ENCODE measurements at regions not wholly inside any gene's neighbourhood (a gene's known extent, or its start where the extent isn't known, plus 50 kb on each side); places are given as distances from the start of the nearest gene placed in this dataset.

DNA sequence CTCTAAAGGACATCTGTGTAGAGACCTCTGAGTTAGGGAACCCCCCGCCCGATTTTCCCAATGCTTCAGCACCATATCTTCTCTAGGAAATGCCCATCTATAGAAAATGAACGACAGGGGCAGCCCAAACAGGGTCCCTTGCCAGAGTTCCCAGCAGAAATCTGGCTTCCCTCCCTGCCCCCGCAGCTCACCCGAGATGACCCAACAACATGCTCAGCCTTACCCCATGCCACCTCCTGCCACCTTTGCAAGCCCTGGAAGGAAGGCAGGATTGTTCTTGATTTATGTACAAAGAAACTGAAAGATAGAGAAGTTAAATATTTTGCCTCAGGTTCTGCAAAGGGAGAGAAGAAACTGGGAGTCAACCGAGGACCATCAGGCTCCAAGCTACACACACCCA lies 105.6 kb upstream of the UQCRFS1 start:
- no peak for DNase-seq
- no peaks in the 10 kb centered on the region for H3K36me3 ChIP-seq (replicated peaks in 1 of 2; ENCODE audit: control extremely low read depth in 1 of 2, control insufficient read depth in 1 of 2, extremely low read depth in 1 of 2, insufficient read depth in 2 of 2, low read length in 1 of 2)
- no peaks in the 10 kb centered on the region for H4K20me1 ChIP-seq (ENCODE audit: control insufficient read depth, insufficient read depth, low read length, poor library complexity, severe bottlenecking)
- Mint-ChIP-seq H3K27me3 (peaks cover 3% of the 10 kb centered on the region), H3K4me1 (no peaks in the 10 kb centered on the region), H3K4me3 (no peak overlapping the region), H3K27ac (no peak overlapping the region), H3K9me3 (ENCODE audit: insufficient read depth) (no peaks in the 10 kb centered on the region)
- H3K4me2 ChIP-seq (replicated peaks; ENCODE audit: low read depth, low read length, poor library complexity, severe bottlenecking): no peak overlapping the region
- H3K4me1 ChIP-seq (ENCODE audit: control insufficient read depth in 2 of 2, insufficient read depth in 2 of 2, low read length in 2 of 2): no peaks in the 10 kb centered on the region
- 73% methylated on average over 3 of the region's 6 CpGs for WGBS (ENCODE audit: insufficient coverage)
- intact Hi-C loops (cut with micrococcal nuclease): no loop called here
- no peak overlapping the region for H3K27ac ChIP-seq (ENCODE audit: low read length in 2 of 2)
- no peak for ATAC-seq (ENCODE audit: low read depth)
- no peak for TF ChIP-seq EZH2 (IDR thresholded peaks at IDR 0.05; ENCODE audit: borderline replicate concordance, insufficient read depth, low read depth, low read length, poor library complexity, severe bottlenecking)
- TF ChIP-seq, protein P1, sequence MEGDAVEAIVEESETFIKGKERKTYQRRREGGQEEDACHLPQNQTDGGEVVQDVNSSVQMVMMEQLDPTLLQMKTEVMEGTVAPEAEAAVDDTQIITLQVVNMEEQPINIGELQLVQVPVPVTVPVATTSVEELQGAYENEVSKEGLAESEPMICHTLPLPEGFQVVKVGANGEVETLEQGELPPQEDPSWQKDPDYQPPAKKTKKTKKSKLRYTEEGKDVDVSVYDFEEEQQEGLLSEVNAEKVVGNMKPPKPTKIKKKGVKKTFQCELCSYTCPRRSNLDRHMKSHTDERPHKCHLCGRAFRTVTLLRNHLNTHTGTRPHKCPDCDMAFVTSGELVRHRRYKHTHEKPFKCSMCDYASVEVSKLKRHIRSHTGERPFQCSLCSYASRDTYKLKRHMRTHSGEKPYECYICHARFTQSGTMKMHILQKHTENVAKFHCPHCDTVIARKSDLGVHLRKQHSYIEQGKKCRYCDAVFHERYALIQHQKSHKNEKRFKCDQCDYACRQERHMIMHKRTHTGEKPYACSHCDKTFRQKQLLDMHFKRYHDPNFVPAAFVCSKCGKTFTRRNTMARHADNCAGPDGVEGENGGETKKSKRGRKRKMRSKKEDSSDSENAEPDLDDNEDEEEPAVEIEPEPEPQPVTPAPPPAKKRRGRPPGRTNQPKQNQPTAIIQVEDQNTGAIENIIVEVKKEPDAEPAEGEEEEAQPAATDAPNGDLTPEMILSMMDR (IDR thresholded peaks at IDR 0.05): no peak
- H3K9me3 ChIP-seq (ENCODE audit: control extremely low read depth in 1 of 3, control insufficient read depth in 2 of 3, insufficient read depth in 1 of 3, low read length in 2 of 3): peaks cover 0 to 6% (median 0%) of the 10 kb centered on the region in 3 donors
- POLR2A ChIA-PET: no interaction called here
- H3K27me3 ChIP-seq (replicated peaks in 1 of 4; ENCODE audit: control extremely low read depth in 1 of 4, control insufficient read depth in 3 of 4, insufficient read depth in 4 of 4, low read length in 3 of 4): no peaks in the 10 kb centered on the region
- H2AFZ ChIP-seq (ENCODE audit: insufficient read depth, low read depth, low read length, poor library complexity, severe bottlenecking): no peak overlapping the region
- CTCF ChIA-PET: no interaction called here
- H3K4me3 ChIP-seq (ENCODE audit: control extremely low read depth in 1 of 5, extremely low read depth in 1 of 5, insufficient read depth in 1 of 5, low read depth in 2 of 5, low read length in 4 of 5): no peak overlapping the region
- no peak overlapping the region for H3K9ac ChIP-seq (ENCODE audit: low read length)
- no peaks in the 10 kb centered on the region for H3K79me2 ChIP-seq (ENCODE audit: control insufficient read depth, insufficient read depth, low read length)

DNA sequence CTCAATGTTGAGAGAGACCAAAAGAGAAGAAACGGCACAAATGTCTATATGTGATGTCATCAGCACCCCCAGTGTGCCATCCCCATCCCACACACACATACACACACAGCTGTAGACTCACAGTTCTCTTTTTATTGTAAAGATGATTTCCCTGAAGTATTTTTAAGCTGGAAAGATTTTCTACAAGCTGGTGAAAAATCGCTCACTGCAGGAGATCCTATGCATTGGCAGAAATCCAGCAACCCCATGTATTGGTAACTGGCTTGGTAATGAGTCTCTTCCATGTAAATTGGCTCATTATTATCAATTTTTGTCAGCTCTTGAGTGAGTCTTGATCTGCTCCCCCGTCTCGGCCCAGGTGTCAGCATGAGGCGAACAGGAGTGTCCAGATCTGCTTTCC lies 107.1 kb upstream of the UQCRFS1 start:
- Histone ChIP-seq H2AFZ (ENCODE audit: insufficient read depth, low read depth, low read length, poor library complexity, severe bottlenecking) (no peak overlapping the region), H3K27me3 (replicated peaks in 1 of 4; ENCODE audit: control extremely low read depth in 1 of 4, control insufficient read depth in 3 of 4, insufficient read depth in 4 of 4, low read length in 3 of 4) (no peaks in the 10 kb centered on the region), H3K4me1 (ENCODE audit: control insufficient read depth in 2 of 2, insufficient read depth in 2 of 2, low read length in 2 of 2) (no peaks in the 10 kb centered on the region), H3K27ac (ENCODE audit: low read length in 2 of 2) (no peak overlapping the region), H3K36me3 (replicated peaks in 1 of 2; ENCODE audit: control extremely low read depth in 1 of 2, control insufficient read depth in 1 of 2, extremely low read depth in 1 of 2, insufficient read depth in 2 of 2, low read length in 1 of 2) (no peaks in the 10 kb centered on the region), H3K79me2 (ENCODE audit: control insufficient read depth, insufficient read depth, low read length) (no peaks in the 10 kb centered on the region), H3K9ac (ENCODE audit: low read length) (no peak overlapping the region), H3K4me3 (ENCODE audit: control extremely low read depth in 1 of 5, extremely low read depth in 1 of 5, insufficient read depth in 1 of 5, low read depth in 2 of 5, low read length in 4 of 5) (no peak overlapping the region), H3K4me2 (replicated peaks; ENCODE audit: low read depth, low read length, poor library complexity, severe bottlenecking) (no peak overlapping the region), H4K20me1 (ENCODE audit: control insufficient read depth, insufficient read depth, low read length, poor library complexity, severe bottlenecking) (no peaks in the 10 kb centered on the region), H3K9me3 (ENCODE audit: control extremely low read depth in 1 of 3, control insufficient read depth in 2 of 3, insufficient read depth in 1 of 3, low read length in 2 of 3) (peaks cover 0 to 12% (median 0%) of the 10 kb centered on the region in 3 donors)
- DNase-seq (no peak), ATAC-seq (ENCODE audit: low read depth) (no peak)
- Mint-ChIP-seq H3K9me3 (ENCODE audit: insufficient read depth) (no peaks in the 10 kb centered on the region), H3K4me1 (no peaks in the 10 kb centered on the region), H3K27ac (no peak overlapping the region), H3K4me3 (no peak overlapping the region), H3K27me3 (no peaks in the 10 kb centered on the region)
- CTCF ChIA-PET: no interaction called here
- 92% methylated on average over 2 of the region's 5 CpGs for WGBS (ENCODE audit: insufficient coverage)
- intact Hi-C loops (cut with micrococcal nuclease): no loop called here
- no peak for TF ChIP-seq EZH2 (IDR thresholded peaks at IDR 0.05; ENCODE audit: borderline replicate concordance, insufficient read depth, low read depth, low read length, poor library complexity, severe bottlenecking)
- TF ChIP-seq, protein P1 (IDR thresholded peaks at IDR 0.05): no peak
- POLR2A ChIA-PET: no interaction called here
